ENCODE measurements at regions not wholly inside any gene's neighbourhood (a gene's known extent, or its start where the extent isn't known, plus 50 kb on each side); places are given as distances from the start of the nearest gene placed in this dataset.
"Not testable (repeated sequence)": the region's sequence is repeated elsewhere in the genome, so short reads cannot be mapped to it uniquely, and the experiment has no call there.

DNA sequence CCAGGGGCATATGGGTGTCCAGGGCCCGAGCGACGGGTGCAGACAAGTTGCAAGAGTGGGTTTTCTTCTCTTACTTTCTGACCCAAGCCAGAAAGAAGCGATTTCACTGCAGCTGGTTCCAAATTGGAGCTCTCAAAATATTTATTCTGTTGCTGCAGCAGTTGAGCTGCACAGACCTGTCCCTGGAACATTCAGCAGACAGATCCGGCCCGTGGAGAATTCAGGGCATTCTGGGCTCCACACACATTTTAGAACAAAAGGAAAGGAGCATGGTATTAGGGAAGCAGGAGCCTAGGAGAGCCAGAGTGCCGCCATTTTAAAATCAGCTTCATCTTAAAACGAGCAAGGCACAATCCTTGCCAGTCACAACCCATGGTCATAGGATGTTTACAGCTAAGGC lies 135.3 kb upstream of the TPM1 start:
- no peak overlapping the region for H3K4me3 ChIP-seq

GRCh38 chr15:62908341-62908740 lies 134.2 kb upstream of the TPM1 start:
- H3K9me3 ChIP-seq; H3K27ac ChIP-seq; DNase-seq (ENCODE audit: low spot score in 2 of 2); H3K27me3 ChIP-seq; H3K4me3 ChIP-seq; H3K4me1 ChIP-seq; intact Hi-C loops (cut with DNase I); H3K36me3 ChIP-seq: not testable (repeated sequence)

More for the DNA sequence above, 135.3 kb upstream of the TPM1 start:
- intact Hi-C loops (cut with DNase I) = no loop called here
- peaks cover 0 to 3% of the 10 kb centered on the region in 2 donors for H3K4me1 ChIP-seq
- H3K36me3 ChIP-seq = no peaks in the 10 kb centered on the region
- H3K27me3 ChIP-seq = no peaks in the 10 kb centered on the region
- TF ChIP-seq, protein P1, sequence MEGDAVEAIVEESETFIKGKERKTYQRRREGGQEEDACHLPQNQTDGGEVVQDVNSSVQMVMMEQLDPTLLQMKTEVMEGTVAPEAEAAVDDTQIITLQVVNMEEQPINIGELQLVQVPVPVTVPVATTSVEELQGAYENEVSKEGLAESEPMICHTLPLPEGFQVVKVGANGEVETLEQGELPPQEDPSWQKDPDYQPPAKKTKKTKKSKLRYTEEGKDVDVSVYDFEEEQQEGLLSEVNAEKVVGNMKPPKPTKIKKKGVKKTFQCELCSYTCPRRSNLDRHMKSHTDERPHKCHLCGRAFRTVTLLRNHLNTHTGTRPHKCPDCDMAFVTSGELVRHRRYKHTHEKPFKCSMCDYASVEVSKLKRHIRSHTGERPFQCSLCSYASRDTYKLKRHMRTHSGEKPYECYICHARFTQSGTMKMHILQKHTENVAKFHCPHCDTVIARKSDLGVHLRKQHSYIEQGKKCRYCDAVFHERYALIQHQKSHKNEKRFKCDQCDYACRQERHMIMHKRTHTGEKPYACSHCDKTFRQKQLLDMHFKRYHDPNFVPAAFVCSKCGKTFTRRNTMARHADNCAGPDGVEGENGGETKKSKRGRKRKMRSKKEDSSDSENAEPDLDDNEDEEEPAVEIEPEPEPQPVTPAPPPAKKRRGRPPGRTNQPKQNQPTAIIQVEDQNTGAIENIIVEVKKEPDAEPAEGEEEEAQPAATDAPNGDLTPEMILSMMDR (IDR thresholded peaks at IDR 0.05) = no peak
- DNase-seq (ENCODE audit: low spot score in 2 of 2) = no peak
- no peaks in the 10 kb centered on the region for H3K9me3 ChIP-seq
- H3K27ac ChIP-seq = no peak overlapping the region

DNA sequence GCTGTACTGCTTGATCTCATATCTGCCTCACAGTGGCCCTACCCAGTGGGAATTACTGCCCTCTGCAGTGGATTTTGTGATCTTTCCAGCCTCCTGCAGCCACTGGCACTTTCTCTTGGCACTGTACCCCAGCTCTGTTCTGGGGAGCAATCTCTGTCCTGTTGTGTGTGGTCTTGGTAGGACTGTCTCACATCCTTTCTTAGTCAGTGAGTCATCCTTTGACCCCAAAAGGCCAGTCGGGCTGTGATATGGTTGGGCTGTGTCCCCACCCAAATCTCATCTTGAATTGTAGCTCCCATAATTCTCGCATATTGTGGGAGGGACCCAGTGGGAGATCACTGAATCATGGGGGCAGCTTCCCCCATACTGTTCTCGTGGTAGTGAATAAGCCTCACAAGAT lies 133.3 kb upstream of the TPM1 start:
- intact Hi-C loops (cut with DNase I) = no loop called here
- TF ChIP-seq, protein P1 (IDR thresholded peaks at IDR 0.05) = no peak
- Histone ChIP-seq H3K36me3 (no peaks in the 10 kb centered on the region), H3K9me3 (no peaks in the 10 kb centered on the region), H3K27me3 (no peaks in the 10 kb centered on the region), H3K4me3 (no peak overlapping the region), H3K4me1 (peaks cover 0 to 3% of the 10 kb centered on the region in 2 donors), H3K27ac (no peak overlapping the region)
- DNase-seq (ENCODE audit: low spot score in 2 of 2) = no peak

GRCh38 chr15:62912282-62912681 lies 130.3 kb upstream of the TPM1 start:
- TF ChIP-seq, protein P1 (IDR thresholded peaks at IDR 0.05) = no peak
- no peaks in the 10 kb centered on the region for H3K4me1 ChIP-seq
- no peak for DNase-seq (ENCODE audit: low spot score in 2 of 2)
- H3K4me3 ChIP-seq = no peak overlapping the region
- no peak overlapping the region for H3K27ac ChIP-seq
- H3K27me3 ChIP-seq = no peaks in the 10 kb centered on the region
- intact Hi-C loops (cut with DNase I) = no loop called here
- no peaks in the 10 kb centered on the region for H3K36me3 ChIP-seq
- no peaks in the 10 kb centered on the region for H3K9me3 ChIP-seq

DNA sequence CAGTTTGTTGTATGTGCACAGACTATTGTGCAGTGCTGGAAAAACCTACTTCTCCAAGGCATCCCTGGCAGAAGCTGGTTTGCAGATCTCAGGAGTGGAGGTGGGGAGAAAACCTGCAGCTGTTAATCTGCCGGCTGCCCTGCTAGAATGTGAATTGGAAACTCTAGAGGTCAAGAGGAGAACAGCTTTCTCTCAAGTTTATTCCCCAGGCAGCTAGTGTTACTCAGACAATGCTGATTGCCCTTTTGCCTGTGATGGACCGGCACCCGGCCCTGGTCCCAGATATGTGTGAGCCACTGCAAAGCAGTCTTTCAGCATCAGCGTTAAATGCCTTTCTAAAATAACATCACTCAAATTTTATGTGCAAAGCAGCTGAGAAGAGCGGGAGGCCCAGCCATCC lies 129.7 kb upstream of the TPM1 start:
- TF ChIP-seq, protein P1 (IDR thresholded peaks at IDR 0.05) = no peak
- Histone ChIP-seq H3K4me1 (no peaks in the 10 kb centered on the region), H3K27ac (no peak overlapping the region), H3K4me3 (no peak overlapping the region), H3K27me3 (no peaks in the 10 kb centered on the region), H3K36me3 (no peaks in the 10 kb centered on the region), H3K9me3 (no peaks in the 10 kb centered on the region)
- intact Hi-C loops (cut with DNase I) = no loop called here
- no peak for DNase-seq (ENCODE audit: low spot score in 2 of 2)

- no peak for DNase-seq (ENCODE audit: low spot score in 2 of 2)
- Histone ChIP-seq H3K4me1 (no peaks in the 10 kb centered on the region), H3K36me3 (no peaks in the 10 kb centered on the region), H3K9me3 (no peaks in the 10 kb centered on the region), H3K27me3 (no peaks in the 10 kb centered on the region), H3K4me3 (no peak overlapping the region), H3K27ac (no peak overlapping the region)
- intact Hi-C loops (cut with DNase I) = no loop called here
- TF ChIP-seq, protein P1 (IDR thresholded peaks at IDR 0.05) = no peak
Observed at GRCh38 chr15:62913246-62913645, 129.3 kb upstream of the TPM1 start.

All from ascending aorta (tissue), 2 donors.